Left renal cortex interstitium (tissue), 4 donors: ENCODE measurements at regions not wholly inside any gene's neighbourhood (a gene's known extent, or its start where the extent isn't known, plus 50 kb on each side); places are given as distances from the start of the nearest gene placed in this dataset.

ENCODE experiments used
- DNase-seq, 4 donors: peaks; one replicate each; pipeline ENCODE4 v3.0.0-alpha.2; 2013; ENCODE audit warnings: low read depth in 4 of 4, low spot score in 2 of 4, missing footprints in 1 of 4

GRCh38 chr13:82740442-82740841, 1141.8 kb downstream of the SLITRK1 start:
- DNase-seq, result no peak

- DNase-seq, result no peak
These were observed 1142.4 kb downstream of the SLITRK1 start for GRCh38 chr13:82739881-82740280.

DNA sequence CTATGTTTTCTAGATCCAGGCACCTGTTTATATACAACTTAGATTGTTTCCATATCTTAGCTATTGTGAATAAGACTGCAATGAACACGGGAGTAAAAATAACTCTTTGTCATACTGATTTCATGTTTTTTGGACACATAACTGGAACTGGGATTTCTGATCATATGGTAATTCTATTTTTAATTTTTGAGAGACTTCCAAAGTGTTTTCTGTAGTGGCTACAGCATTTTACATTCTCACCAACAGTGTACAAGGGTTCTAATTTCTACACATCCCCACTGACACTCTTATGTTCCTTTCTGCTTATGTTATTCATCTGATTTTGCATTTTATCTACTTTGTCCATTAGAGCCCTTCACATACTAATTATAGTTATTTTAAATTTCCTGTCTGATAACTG, 1152.9 kb downstream of the SLITRK1 start:
- DNase-seq, result no peak

DNA sequence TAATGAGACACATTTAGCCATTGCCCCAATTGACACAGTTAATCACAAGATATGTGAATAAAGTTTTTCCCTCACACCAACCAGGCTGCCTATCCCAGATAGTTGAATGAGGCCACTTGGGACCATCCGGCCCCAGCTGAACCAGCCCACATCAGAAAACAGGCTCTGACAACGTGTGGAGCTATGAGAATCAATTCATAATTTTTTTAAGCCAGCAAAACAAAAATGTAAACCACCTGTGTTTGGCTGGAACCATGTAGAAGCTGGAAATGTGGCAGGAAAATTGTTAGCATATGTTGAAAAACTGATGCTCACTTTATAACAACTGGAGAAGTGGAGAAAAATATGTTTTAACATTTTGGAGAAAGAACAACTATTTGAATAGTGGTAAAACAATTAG, 1161.3 kb downstream of the SLITRK1 start:
- DNase-seq, result no peak

DNA sequence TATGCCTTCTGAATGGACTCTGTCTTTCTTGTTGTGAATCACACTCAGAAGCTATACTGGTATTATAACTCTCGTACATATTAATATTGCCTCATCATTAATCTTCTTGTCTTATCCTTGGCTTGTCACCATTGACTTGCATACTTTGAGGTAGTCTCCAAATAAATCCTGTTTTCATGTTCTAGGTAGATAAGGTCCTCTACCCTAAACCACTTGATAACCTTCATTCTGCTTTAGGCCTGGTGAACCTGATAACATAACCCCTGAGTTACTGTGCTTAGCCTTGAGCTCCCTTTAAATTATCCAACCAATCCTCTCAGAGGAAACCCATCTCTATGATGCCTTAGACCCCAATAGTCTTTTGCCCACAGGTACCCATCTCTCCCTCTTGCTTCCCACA, 1162.3 kb downstream of the SLITRK1 start:
- no peak for DNase-seq

DNA sequence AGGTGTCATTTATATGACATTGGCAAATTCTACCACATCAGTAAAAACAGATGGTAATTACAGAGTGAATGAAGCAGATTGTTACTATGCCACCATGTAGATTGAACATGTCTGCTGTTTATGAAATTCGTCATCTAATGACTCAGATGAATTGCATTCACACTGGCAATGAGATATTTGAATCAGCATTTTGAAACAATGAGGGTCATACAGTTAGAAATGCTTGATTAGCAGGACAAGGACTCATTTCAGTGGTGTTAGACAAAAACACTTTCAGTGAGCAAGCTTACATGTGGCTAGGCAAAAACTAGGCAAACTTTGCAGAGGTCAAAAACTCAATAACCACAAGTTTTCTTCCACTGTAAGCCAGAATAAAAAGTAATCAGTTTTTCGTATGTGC, 1165.0 kb downstream of the SLITRK1 start:
- DNase-seq, result no peak

DNA sequence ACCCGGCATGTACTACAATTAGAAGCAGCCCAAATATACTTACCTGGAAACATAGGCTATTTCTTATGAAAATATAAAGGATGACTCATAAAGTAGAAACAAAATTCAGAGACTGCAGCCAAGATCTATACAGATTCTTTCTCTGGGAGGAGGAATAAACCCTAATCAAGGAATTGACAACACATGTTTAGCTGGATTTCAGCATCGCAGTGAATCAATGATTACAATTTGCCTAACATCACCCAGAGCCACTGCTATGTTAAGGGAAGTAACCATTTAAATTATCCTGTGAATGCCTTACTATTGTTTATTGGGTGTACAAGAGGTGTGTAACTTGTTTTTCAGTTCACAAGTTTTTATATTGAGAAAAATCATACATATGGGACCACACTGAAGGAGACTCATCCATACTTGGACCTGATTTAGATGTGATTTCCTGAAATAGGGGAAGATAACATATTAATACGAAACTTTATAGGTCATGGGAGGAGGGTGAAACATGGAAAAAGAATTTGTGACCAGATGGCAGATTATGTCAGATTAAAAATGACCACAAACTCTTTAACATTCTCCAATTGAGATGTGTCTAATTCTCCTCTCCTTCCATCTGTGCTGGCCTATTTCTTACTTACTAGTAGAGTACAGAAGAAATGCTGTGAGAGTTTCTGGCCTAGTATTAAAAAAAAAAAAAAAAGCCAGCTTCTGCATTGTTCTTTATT, 1168.4 kb downstream of the SLITRK1 start:
- DNase-seq, result no peak

DNA sequence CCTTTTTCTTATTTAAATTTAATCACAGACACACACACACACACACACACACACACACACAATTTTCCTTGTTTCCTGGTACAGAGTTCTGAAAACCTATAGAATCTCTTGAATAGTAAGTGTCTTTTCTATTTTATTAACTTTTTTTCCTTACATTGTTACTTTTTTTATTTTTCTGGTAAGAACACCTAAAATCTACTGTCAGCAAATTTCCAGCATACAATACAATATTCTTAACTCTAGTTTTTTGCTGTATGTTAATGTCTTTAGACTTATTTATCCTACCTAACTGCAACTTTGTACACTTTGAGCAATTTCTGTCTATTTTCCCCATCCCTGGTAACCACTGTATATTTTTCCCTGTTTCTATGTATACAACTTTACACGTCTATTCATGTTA, 1179.8 kb downstream of the SLITRK1 start:
- DNase-seq, result no peak

DNA sequence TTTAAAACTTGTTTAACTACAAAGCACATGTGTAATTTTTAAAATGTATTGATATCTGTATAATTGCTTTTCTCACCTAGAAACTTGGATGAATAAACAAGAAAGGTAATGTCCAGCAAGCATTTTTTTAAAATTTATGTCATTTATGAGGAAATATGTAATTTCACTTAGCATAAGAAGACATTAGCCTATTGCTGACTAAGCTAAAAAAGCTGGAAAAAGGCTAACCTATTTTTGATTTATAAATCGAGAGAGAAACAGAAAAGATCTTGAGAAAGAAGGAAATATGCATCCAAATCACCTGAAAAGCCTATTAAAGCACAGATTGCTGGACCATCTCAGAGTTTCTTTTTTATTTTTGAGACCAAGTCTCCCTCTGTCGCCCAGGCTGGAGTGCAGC, 1181.3 kb downstream of the SLITRK1 start:
- DNase-seq, result no peak

DNA sequence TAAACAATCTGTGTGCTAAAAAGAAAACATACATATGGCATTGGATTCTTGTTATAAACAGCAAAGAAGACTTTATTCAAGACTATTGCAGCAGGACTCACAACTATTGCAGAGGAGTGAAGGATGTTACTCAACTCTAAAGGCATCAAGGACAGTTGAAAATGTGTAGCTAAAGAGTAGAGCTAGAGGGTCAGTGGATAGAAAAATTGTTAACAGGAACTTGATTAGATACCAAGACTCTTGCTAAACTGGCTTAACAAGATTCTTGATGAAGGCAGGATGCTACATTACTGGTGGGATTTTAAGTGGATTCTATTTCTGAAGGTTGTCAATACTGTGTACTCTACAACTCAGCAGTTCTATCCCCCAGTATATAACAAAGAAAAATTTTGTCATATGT, 1183.3 kb downstream of the SLITRK1 start:
- no peak for DNase-seq

DNA sequence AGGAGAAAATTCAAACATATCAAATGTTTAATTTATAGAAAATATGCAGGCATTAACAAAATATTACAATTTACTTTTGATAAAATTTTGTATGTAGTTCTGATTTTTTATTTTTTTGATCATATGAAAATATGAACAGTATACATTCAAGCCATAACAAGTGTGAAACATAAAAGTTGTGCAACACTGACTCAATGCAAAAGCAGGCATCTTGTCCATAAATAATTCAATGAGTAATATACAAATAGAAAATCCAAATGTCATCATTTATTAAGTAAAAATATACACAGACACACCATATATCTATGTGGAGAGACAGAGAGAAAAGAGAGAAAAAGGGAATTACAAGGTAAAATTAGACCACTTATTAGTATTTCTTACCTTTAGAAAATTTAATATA, 1183.9 kb downstream of the SLITRK1 start:
- DNase-seq, result no peak

DNA sequence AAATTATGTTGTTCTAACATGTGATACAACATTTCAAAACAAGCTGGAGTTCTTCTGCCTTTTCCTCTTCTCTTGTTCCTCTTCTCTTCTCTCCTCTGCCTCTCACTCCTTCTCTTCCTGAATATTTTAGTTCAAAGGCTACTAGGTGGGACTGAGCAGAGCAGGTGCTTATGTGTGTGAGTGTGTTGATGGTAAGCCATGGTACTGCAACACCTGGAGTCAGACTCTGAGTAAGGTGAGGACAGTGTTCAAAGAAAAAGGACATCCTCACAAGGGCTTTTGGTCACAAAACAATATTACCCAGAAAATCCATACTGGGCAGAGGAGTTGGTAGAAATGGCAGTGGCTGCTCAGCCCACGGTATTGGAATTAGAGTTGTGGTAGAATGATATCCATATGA, 1188.7 kb downstream of the SLITRK1 start:
- DNase-seq, result no peak

DNA sequence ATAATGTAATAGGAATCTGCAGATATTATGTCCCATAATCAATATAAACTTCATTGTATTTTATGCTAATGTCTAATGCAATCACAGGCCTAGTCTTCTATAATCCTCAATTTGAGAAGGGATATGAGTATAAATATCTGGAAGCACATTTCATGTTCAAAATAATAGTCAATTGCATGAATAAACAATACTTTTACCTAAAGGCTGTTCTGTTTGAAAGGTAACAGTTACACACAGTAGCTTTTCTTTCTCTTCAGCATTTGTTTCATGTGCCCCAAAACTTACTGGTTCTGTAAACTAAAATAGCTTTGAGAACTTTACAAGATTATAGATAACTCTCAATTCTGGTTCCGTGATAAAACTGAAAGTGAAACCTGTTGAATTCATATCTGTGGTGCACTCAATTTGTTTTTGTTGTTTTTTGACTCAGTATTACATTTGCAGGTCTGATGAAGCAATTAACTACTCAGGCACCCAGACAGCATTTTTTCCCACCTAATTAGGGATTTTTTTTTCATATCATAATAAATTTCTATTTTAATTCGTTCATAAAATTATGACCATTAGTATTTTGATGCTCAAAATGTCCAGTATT, 1193.8 kb downstream of the SLITRK1 start:
- no peak for DNase-seq

GRCh38 chr13:82687884-82688283, 1194.4 kb downstream of the SLITRK1 start:
- no peak for DNase-seq

DNA sequence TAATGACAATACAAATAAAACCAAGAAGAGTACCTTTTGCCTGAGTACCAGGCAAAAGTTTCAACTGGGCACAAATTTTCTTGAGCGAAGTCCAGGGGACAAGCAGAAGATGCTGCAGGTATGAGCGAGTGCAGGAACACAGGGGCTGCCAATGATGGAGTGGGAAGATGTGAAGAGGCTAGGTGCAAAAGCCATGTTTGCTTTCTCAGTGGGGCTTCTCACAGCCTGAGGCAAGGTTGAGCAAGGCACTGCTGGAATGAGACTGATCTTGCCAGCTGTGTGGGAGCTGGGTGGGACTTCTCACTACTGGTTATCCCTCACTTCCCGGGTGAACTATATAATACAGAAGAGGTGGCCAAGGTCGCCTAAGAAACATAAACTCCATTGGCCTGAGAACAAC, 1200.7 kb downstream of the SLITRK1 start:
- DNase-seq, result no peak

DNA sequence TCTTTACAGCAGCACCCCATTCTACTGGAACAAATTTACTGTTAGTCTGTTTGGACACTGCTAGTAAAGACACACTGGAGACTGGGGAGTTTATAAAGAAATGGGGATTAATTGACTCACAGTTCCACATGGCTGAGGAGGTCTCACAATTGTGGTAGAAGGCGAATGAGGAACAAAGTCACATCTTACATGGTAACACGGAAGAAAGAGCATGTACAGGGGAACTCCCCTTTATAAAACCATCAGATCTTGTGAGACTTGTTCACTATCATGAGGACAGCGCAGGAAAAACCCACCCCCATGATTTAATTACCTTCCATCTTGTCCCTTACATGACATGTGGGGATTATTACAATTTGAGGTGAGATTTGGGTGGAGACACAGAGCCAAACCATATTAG, 1204.2 kb downstream of the SLITRK1 start:
- no peak for DNase-seq

GRCh38 chr13:82675024-82675423, 1207.2 kb downstream of the SLITRK1 start:
- no peak for DNase-seq

- no peak for DNase-seq
These were observed 1207.7 kb downstream of the SLITRK1 start for GRCh38 chr13:82674546-82674945.

DNA sequence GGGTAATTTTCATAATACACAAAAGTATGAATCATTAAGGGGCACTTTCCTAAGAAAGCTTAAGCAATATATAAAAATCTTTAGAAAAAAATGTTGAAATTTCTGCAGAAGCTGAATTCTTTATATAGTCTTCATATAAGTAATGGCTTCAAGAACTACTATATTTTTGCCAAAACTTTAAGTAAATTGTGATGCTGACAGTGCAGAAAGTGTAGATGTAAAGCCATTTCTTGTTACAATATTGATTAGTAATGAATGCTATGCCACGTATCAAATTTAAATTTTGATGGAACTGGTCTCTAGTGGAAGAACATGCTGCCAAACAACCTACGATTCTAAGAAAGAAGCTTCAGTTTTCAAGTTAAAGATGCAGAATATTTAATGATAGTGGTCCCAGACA, 1210.0 kb downstream of the SLITRK1 start:
- DNase-seq, result no peak

GRCh38 chr13:82664183-82664582, 1218.1 kb downstream of the SLITRK1 start:
- DNase-seq, result no peak

DNA sequence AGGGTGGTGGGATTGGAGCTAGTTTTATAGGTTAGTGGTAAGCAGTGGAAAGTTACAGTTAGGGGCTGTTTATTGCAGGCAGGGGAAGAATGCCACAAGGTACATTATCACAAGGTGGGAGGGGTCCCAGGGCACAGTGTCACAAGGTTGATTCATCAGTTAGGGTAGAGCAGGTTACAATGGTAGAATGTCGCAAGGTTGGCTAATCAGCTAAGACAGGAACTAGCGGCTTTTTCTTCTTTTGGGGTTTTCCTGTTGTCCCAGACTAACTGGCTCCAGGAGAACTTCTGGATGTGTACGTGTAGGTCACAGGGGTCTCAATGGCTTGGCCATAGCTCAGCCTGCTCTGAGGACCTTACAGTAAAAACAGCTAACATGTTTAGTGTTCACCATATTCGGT, 1221.1 kb downstream of the SLITRK1 start:
- DNase-seq, result no peak

- no peak for DNase-seq
These were observed 1223.5 kb downstream of the SLITRK1 start for GRCh38 chr13:82658811-82659210.

- no peak for DNase-seq
These were observed 1224.8 kb downstream of the SLITRK1 start for GRCh38 chr13:82657471-82657870.
